ENCODE measurements at regions not wholly inside any gene's neighbourhood (a gene's known extent, or its start where the extent isn't known, plus 50 kb on each side); places are given as distances from the start of the nearest gene placed in this dataset.

DNA sequence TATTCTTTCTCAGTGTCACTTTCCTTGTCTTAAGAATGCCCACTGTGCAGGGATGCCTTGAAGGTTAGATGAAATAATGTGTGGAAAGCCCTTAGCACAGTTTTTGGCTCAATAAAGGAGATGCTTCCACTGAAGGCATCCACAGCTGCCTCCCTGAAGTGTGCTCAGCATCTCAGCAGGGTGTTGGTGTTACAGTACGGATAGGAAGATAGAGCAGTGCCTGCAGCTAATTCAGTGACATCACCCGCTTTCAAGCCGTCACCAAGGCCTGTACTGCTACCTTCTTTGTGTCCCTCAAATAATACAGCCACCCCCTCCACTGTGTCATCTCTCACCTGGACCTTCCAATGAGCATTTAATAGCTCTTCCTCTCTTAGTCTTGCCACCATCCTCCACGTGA, 59.0 kb downstream of the NDUFS5 start:
- Histone ChIP-seq H3K4me3 (no peak overlapping the region), H3K9ac (0 out of 22 replicates have a peak overlapping the region, but pooled peaks of 3 of the 11 experiments have one; percentile 1 to 7 (median 2)), H4K20me1 (peaks cover 0 to 7% (median 0%) of the 10 kb centered on the region in 11 experiments; a peak in 1 of 22 replicates), H3K36me3 (no peaks in the 10 kb centered on the region), H3K27ac (peak overlapping the region in 4 of 11 experiments; percentile 29 to 96 (median 94); a peak in 3 of 22 replicates), H3K9me3 (replicated peaks in 1 of 11) (no peaks in the 10 kb centered on the region), H3K4me1 (peaks cover 44 to 87% (median 68%) of the 10 kb centered on the region in 10 experiments), H3K27me3 (peaks cover 26 to 36% (median 30%) of the 10 kb centered on the region in 11 experiments), H3K4me2 (peak overlapping the region in 8 of 11 experiments; percentile 89 to 99 (median 91); a peak in 15 of 22 replicates)
- no peak for TF ChIP-seq Cebpa-rat (IDR thresholded peaks at IDR 0.05)

GRCh38 chr1:39086386-39086785, 60.2 kb downstream of the NDUFS5 start:
- peaks cover 0 to 7% (median 0%) of the 10 kb centered on the region in 11 experiments; a peak in 1 of 22 replicates for H4K20me1 ChIP-seq
- peak overlapping the region; percentile 64 to 99 (median 91) for H3K4me2 ChIP-seq
- no peaks in the 10 kb centered on the region for H3K9me3 ChIP-seq (replicated peaks in 1 of 11)
- H3K27ac ChIP-seq: peak overlapping the region in 10 of 11 experiments; percentile 58 to 96 (median 80); a peak in 20 of 22 replicates
- H3K36me3 ChIP-seq: no peaks in the 10 kb centered on the region
- peaks cover 56 to 92% (median 78%) of the 10 kb centered on the region in 10 experiments for H3K4me1 ChIP-seq
- H3K9ac ChIP-seq: peak overlapping the region in 9 of 11 experiments; percentile 53 to 85 (median 68); a peak in 17 of 22 replicates
- peaks cover 16 to 24% (median 19%) of the 10 kb centered on the region in 11 experiments for H3K27me3 ChIP-seq
- no peak; a peak in 1 of 22 replicates for TF ChIP-seq Cebpa-rat (IDR thresholded peaks at IDR 0.05)
- H3K4me3 ChIP-seq: peak overlapping the region in 8 of 10 experiments; percentile 31 to 53 (median 42); a peak in 12 of 20 replicates

DNA sequence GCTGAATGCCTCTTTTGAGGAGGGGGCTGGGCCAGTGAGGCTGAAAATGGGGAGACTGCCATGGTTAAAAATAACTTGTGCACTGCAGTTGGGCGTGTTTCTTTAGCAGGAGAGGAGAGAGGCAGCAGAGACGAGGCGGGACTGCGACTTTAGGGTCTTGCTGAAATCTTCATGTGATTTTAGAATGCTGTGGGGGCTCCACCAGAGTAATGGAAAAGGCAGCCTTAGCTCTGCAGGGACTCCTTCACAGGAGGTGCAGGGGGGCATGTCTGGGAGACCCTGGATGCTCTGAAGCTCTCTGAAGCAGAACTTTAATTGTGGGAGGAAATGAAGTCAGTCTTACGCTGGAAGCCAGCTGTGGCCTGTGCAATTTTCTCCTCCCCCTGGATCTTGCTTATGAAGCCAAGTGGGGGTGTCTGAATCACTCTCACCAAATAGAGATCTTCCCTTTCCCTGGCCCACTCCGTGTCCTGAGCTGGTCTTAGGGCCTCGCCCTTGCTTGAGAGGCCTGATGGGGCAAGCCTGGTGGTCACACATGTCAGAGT, 60.8 kb downstream of the NDUFS5 start:
- Histone ChIP-seq H3K4me3 (peak overlapping the region in 8 of 10 experiments; percentile 31 to 53 (median 42); a peak in 13 of 20 replicates), H3K36me3 (no peaks in the 10 kb centered on the region), H3K27ac (peak overlapping the region; percentile 3 to 96 (median 80); a peak in 21 of 22 replicates), H3K4me2 (peak overlapping the region; percentile 64 to 99 (median 91)), H3K9me3 (replicated peaks in 1 of 11) (no peaks in the 10 kb centered on the region), H3K9ac (peak overlapping the region in 10 of 11 experiments; percentile 24 to 85 (median 67); a peak in 19 of 22 replicates), H3K4me1 (peaks cover 62 to 94% (median 79%) of the 10 kb centered on the region in 10 experiments), H4K20me1 (peaks cover 0 to 7% (median 0%) of the 10 kb centered on the region in 11 experiments; a peak in 1 of 22 replicates), H3K27me3 (peaks cover 10 to 18% (median 13%) of the 10 kb centered on the region in 11 experiments)
- peak in 1 of 11 experiments; percentile 90; a peak in 4 of 22 replicates for TF ChIP-seq Cebpa-rat (IDR thresholded peaks at IDR 0.05)

DNA sequence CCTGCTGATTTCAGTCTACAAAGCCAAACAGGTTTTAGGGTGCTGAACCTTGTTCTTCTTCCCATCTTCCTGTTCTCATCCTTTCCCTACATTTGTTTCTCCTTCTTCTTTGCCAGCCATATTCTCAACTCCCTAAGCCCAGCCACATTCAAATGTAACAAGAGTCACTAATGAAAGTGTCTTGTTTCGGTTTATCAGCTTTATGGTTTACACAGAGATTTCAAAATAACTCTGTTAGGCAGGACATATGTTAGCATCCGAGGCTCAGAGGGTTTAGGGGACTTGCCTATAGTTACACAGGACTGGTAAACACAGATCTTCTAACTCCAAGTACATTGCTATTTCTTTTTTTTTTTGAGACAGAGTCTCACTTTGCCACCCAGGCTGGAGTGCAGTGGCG, 61.3 kb downstream of the NDUFS5 start:
- Histone ChIP-seq H4K20me1 (peaks cover 0 to 2% (median 0%) of the 10 kb centered on the region in 11 experiments; a peak in 1 of 22 replicates), H3K4me1 (peaks cover 67 to 94% (median 81%) of the 10 kb centered on the region in 10 experiments), H3K27me3 (peaks cover 5 to 13% (median 8%) of the 10 kb centered on the region in 11 experiments), H3K9me3 (replicated peaks in 1 of 11) (no peaks in the 10 kb centered on the region), H3K4me3 (peak overlapping the region in 8 of 10 experiments; percentile 31 to 53 (median 42); a peak in 12 of 20 replicates), H3K4me2 (peak overlapping the region; percentile 64 to 99 (median 91)), H3K9ac (peak overlapping the region in 10 of 11 experiments; percentile 24 to 85 (median 67); a peak in 19 of 22 replicates), H3K27ac (peak overlapping the region; percentile 3 to 96 (median 80); a peak in 21 of 22 replicates), H3K36me3 (no peaks in the 10 kb centered on the region)
- TF ChIP-seq Cebpa-rat (IDR thresholded peaks at IDR 0.05): no peak

- H3K27ac ChIP-seq: peak overlapping the region in 8 of 11 experiments; percentile 37 to 96 (median 84); a peak in 15 of 22 replicates
- H3K4me2 ChIP-seq: peak overlapping the region; percentile 64 to 99 (median 91)
- H3K4me3 ChIP-seq: no peak overlapping the region
- H3K9ac ChIP-seq: peak overlapping the region in 3 of 11 experiments; percentile 80 to 85 (median 83); a peak in 4 of 22 replicates
- H3K27me3 ChIP-seq: peaks cover 0 to 1% (median 0%) of the 10 kb centered on the region in 11 experiments; a peak in 2 of 22 replicates
- H3K9me3 ChIP-seq (replicated peaks in 1 of 11): no peaks in the 10 kb centered on the region
- TF ChIP-seq Cebpa-rat (IDR thresholded peaks at IDR 0.05): no peak
- H4K20me1 ChIP-seq: no peaks in the 10 kb centered on the region
- H3K4me1 ChIP-seq: peaks cover 75 to 94% (median 85%) of the 10 kb centered on the region in 10 experiments
- H3K36me3 ChIP-seq: no peaks in the 10 kb centered on the region
Measured at GRCh38 chr1:39088658-39089057, 62.5 kb downstream of the NDUFS5 start.

DNA sequence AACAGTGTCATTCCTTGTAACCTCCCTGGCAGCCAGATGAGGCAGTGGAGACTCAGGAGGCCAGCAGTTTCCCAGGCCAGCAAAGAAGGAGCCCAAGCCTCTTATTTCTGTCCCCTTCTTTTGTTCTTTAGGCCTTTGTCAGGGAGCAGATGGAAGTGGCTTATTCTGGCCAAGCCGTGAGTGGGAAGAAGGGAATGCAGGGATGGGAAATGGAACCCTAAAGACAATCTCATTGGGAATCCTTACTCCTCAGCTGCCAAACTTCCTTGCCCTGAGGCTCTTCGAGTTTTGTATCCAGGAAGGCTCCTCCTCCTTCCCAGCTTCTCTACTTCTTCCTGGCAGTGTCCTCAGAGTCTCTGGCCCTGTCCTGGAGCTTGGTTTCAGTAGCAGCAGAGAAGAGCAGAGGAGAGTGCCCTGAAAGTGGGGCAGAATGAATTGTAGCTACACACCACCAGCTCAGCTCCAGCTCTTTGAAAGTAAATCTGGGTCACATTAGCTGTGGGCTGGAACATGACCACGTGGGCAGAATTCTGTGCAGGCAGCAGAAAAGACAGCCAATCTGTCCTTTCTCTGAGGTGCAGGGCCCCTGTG, 63.9 kb downstream of the NDUFS5 start:
- Histone ChIP-seq H3K4me2 (peak overlapping the region; percentile 36 to 96 (median 56)), H3K27ac (peak overlapping the region in 6 of 11 experiments; percentile 1 to 96 (median 76); a peak in 9 of 22 replicates), H3K9ac (peak overlapping the region in 5 of 11 experiments; percentile 9 to 47 (median 39); a peak in 8 of 22 replicates), H3K36me3 (no peaks in the 10 kb centered on the region), H4K20me1 (no peaks in the 10 kb centered on the region), H3K4me1 (peaks cover 73 to 82% (median 79%) of the 10 kb centered on the region in 10 experiments), H3K4me3 (no peak overlapping the region), H3K9me3 (replicated peaks in 1 of 11) (no peaks in the 10 kb centered on the region), H3K27me3 (no peaks in the 10 kb centered on the region)
- TF ChIP-seq Cebpa-rat (IDR thresholded peaks at IDR 0.05): no peak

GRCh38 chr1:39090757-39091380, 64.7 kb downstream of the NDUFS5 start:
- Histone ChIP-seq H3K4me1 (peaks cover 64 to 74% (median 71%) of the 10 kb centered on the region in 10 experiments), H3K4me3 (no peak overlapping the region), H3K9ac (peak overlapping the region in 4 of 11 experiments; percentile 4 to 35 (median 12); a peak in 4 of 22 replicates), H3K4me2 (peak overlapping the region; percentile 36 to 96 (median 56); a peak in 21 of 22 replicates), H3K27me3 (no peaks in the 10 kb centered on the region), H3K36me3 (no peaks in the 10 kb centered on the region), H3K9me3 (replicated peaks in 1 of 11) (no peaks in the 10 kb centered on the region), H4K20me1 (no peaks in the 10 kb centered on the region), H3K27ac (peak overlapping the region in 4 of 11 experiments; percentile 19 to 96 (median 94); a peak in 4 of 22 replicates)
- TF ChIP-seq Cebpa-rat (IDR thresholded peaks at IDR 0.05): no peak

DNA sequence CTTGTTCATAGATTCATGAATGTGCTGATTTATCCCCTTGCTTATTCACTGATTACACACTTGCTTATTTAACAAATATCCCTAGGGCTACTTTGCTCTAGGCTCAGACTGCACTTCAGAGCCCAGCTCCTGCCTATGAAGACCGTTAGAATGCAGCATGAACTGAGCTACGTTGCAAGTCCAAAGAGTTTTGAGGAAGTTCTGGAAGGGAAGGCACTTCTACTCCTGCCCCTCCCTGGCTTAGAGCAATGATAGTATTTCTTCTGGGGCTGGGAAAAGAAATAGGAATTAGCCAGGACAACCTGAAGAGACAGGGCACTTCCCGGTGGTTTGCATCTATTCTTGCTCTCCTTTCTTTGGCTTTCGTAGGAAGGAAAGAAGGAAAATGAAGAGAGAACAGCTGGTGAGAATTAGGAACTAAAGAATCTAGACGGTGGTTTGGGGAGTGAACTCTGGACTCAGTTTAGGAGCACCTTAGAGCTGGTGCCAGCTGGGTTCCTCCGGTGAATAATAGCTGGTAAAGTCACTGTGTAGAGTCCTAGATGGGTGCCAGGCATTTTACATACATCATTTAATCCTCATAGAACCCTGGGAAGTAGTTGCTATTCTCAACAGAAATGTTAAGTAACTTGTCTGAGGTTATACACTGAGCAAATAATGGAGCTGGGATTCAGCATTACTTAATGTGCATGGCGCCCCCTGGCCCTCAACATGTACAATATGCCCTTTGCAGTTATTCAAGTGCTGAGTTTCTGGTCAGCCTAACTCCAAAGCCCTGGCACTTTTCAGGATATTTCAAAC, 65.9 kb downstream of the NDUFS5 start:
- H3K27ac ChIP-seq: no peak overlapping the region
- H3K36me3 ChIP-seq: no peaks in the 10 kb centered on the region
- no peaks in the 10 kb centered on the region for H3K27me3 ChIP-seq
- H3K9me3 ChIP-seq (replicated peaks in 1 of 11): no peaks in the 10 kb centered on the region
- H3K4me2 ChIP-seq: peak overlapping the region in 9 of 11 experiments; percentile 1 to 55 (median 33); a peak in 8 of 22 replicates
- no peak for TF ChIP-seq Cebpa-rat (IDR thresholded peaks at IDR 0.05)
- no peaks in the 10 kb centered on the region for H4K20me1 ChIP-seq
- H3K9ac ChIP-seq: no peak overlapping the region
- no peak overlapping the region for H3K4me3 ChIP-seq
- peaks cover 53 to 62% (median 59%) of the 10 kb centered on the region in 10 experiments for H3K4me1 ChIP-seq
